Activated naive CD8-positive, alpha-beta T cell treated with anti-CD3 and anti-CD28 coated beads, Interleukin-2, amount 50 U/mL, for 16 hours (primary cell): ENCODE measurements at regions not wholly inside any gene's neighbourhood (a gene's known extent, or its start where the extent isn't known, plus 50 kb on each side); places are given as distances from the start of the nearest gene placed in this dataset.

Source experiments
- DNase-seq: peaks from one replicate; pipeline ENCODE4 v3.0.0-alpha.2; 2020; ENCODE audit warnings: low read depth, low spot score

DNA sequence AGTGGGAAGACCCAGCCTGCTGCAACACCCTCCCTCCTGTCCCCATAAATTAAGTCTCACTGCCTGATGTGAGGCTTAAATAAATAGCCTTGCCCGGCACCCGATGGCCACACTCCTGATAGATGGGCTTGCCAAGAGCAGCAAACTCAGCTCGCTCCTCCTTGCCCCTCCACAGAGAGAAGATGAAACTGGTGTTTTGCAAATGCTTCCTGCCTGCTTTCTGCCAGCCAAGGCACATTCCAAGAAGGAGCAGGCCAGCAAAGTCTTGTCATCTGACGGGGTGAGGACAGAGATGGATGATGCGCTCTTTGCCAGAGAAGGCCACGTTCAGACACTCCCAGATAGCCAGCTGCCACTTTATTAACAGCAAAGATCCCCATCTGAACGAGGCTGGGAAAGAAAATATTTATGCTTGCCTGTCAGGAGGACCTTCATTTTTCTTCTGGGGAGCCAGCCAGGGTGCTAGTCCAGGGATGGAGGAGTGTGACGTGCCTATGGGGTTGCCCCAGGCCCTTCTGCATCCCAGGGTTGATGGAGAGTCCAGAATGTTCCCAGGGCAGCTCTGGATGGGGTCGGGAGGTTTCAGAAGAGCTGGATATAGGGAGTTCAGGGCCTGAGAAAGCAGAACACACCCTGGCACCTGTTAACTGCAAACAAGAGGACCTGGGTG, 265.4 kb downstream of the FOXD2 start:
- DNase-seq: no peak

DNA sequence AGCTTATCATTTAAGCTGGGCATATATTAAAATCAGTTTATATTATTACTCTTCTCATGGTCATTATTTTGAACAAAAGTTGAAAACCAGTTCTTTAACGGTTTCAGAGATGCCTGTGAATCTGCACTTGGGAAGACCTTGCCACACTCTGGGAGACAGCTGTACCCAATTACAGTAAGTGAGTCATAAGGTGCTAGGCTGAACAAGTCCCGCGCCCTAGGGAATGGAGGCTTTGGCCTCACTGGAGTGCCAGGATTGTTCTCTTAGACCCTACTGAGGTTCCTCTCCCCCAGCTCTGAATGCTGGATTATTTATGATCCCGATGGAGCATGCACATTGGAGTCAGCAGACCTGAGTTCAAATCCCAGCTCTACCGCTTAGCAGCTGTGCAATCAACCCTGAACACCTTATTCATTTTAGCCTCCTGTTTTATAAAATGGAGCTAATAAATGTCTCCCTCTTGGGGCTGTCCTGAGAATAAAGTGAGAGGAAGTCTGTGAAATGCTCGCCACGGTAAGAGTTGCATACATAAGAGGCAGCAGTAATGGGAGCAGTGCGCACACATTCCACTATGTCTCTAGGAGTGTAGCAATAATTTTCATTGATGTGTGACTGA, 266.2 kb downstream of the FOXD2 start:
- DNase-seq: no peak

DNA sequence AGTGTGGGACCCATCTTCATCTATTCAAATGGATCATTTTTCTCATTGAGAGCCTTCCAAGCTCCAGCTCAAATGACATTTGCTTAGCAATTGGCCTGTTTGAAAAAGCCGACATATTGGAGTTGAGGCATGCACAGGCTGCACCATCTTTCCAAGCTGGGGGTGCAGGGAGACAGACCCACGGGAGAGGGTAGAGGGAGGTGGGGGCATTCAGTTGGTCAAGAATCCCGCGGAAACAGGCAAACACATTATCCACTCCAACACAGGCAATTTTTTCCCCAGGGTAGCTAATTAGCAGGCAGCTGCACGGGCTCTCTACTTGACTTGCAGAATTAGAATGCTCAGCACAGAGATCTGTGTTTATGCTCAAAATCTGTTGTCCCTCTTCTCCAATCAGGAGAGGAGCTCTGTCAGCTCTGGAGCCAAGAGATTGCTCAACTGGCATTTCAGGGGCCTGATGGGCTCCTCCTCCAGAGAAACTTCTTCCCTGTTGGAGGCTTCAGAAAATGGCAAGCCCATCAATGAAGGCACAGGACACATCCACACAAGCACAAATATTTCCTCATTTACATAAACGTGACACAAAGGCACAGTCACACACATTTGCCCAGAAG, 267.8 kb downstream of the FOXD2 start:
- no peak for DNase-seq

DNA sequence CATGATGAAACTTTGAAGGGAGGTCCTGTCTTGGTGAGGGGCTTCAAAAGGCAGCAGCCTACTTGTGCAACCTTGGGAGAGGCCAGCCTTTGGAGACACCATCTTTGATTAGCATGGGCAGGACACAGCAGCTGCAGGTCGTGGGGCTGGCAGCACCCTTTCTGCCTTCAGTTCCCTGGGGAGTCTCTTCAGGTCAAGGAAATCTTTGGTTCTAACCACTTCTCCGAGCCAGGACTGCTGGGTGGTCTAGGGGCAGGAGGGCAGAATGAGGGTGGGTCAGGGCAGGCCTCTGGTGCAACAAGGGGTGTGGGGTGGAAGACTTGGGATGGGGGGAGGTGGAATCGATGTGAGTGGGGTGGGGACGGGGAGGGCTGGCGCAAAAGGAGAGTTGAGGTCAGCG, 269.7 kb downstream of the FOXD2 start:
- no peak for DNase-seq

DNA sequence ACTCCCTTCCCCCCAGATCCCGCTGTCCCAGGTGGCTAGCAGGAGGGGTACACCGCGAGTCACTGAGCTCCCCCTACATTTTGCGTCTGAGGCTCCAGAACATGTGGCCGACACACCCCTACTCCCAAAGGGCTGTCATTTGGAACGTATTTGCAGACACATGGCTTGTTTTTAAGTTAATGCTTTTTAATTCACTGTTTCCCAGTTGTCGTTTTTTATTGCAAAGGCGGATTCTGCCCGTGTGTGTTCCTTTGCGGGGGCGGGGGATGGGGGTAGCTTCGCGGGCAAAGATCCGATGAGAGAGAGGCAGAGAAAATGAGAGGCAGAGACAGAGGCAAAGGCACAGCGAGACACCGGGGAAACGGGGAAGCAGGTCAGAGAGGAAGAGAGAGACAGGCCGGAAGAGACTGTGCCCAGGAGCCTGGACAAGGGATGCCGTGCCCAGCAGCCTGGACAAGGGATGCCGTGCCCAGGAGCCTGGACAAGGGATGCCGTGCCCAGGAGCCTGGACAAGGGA, 270.2 kb downstream of the FOXD2 start:
- no peak for DNase-seq

DNA sequence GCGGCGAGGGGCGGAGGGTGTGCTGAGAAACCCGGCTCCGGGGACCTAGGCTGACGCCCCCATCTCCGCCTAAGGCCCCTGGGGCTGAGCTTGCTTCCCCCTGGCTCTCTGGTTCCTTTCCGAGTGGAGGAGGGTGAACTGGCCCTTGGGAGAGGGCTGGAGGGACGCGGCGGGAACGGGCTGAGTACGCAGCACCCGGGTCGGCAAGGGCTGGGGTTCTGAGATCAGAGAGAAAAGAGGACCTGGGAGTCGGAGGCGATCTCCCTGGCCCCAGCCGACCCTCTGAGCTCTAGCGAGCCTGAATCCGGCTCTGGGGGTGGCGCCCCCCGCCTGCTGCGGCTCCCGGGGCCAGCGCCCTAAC, 270.8 kb downstream of the FOXD2 start:
- no peak for DNase-seq

DNA sequence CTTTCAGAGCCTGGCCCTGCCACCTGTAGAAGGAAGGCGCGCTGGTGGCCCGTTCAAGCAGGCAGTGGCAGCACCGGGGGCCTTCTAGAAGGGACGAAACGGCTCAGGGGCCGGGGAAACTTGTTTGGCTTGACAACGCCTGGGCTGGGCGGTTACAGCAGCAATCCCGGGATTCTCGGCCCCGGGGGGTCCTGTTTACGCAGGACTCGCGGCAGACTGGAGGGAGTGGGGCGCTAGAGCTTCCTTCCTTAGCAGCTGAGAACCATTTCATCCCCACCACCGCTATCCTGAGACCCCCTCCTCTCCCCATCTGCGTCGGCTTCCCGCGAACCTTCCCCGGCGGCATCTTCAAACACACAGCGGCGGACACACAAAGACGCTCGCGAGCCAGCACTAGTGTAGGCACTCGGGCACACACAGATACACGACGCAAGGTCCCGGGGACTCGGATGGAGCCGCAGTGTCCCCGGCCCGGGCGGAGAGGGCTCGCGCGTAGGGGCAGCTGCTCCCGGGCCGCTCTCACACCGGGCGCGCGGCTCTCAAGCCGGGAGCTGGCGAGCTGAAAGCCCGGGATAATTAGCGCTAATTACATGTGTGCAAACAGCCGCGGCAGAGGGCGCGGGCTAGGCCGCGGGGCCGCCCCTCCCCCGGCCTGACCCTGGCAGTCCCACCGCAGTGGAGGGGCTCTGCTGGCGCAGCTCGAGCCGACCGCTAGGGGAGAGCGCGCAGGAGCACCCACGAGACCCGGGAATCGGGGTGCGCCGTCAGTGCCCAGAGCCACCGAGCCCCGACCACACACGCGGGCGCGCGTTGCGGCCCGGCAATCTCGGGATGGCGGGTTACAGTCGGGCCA, 271.4 kb downstream of the FOXD2 start:
- no peak for DNase-seq

DNA sequence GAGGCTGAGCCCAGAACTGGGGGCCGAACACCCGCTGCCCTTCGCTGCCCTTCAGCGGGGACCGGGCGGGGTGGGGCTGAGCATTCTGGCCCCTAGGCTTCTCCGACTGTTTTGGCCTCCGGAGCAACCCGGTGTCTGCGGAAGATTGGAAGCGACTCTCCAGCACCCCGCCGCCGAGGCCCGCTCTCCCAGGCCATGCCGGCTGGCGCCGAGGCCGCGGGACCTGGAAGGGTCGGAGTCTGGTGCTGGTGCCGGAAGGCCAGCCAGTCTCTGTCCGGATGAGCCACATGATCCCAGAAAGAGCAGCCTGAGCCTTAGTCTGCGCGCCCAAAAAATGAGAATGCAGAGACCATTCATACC, 272.0 kb downstream of the FOXD2 start:
- no peak for DNase-seq

DNA sequence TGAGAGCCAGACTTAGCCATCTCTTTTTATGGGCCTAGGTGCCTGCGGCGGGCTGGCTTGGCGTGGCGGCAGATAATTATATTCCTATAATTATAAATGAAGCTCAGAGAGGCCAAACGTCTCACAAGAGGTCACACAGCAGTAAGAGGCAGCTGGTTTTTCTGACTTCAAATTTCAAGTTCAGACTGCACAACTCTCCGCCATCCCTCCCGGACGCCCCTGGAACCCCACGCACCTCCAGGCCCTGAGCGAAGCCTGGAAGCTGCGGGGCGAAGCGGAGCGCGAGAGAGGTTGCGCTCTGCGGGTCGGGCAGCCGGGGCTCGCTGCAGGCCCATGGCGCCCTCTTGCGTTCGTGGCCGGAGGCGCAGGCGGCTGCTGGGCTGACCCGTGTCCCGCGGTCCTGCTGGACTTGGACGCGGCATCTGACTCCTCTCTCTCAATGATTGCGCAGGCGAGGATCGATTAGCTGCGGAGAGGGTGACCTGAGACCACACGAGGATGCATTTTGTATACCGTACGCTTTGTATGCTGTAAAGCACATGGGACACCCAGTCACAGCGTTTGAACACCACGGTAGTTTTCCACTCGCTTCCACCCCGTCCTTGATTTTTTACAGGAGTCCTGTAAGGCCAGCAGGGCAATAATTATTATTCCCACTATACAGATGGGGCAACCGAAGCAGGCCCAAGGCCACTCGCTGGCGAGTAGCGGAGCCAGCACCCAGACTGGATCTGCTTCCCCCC, 272.7 kb downstream of the FOXD2 start:
- DNase-seq: peak; percentile 27
